CD4-positive, alpha-beta T cell (primary cell): ENCODE measurements at regions not wholly inside any gene's neighbourhood (a gene's known extent, or its start where the extent isn't known, plus 50 kb on each side); places are given as distances from the start of the nearest gene placed in this dataset.

Experiments used
- ATAC-seq: fragments of 200-7000 bp; cut with Tn5 transposase; one replicate; pipeline ENCODE4 v1.10.0; 2022; ENCODE audit warnings: mild to moderate bottlenecking; ENCODE audit not compliant: poor library complexity
- CTCF ChIA-PET: fragments of 350-600 bp; sonication (Branson Sonifier 250); formaldehyde crosslinking; loops from one replicate; lab custom pipeline; 2021; ENCODE audit warnings: antibody characterized with exemption, inconsistent platforms; lab: Charles Lee
- POLR2A ChIA-PET: fragments of 350-600 bp; sonication (Branson Sonifier 250); formaldehyde crosslinking; loops from one replicate; lab custom pipeline; 2021; ENCODE audit warnings: antibody characterized with exemption, inconsistent platforms; lab: Charles Lee
- DNase-seq, 14 experiments: peaks; one replicate each; pipeline ENCODE4 v3.0.0-alpha.2; 2013 to 2020; ENCODE audit warnings: mixed read lengths in 2 of 14
- H3K27ac ChIP-seq, 2 donors: one replicate each; pipeline versions ENCODE4 v1.5.1 to v1.7.0; 2013; ENCODE audit warnings: low read length in 2 of 2, low read depth in 1 of 2, mild to moderate bottlenecking in 1 of 2
- H3K27me3 ChIP-seq, 2 experiments: 1 replicate in 1 of 2; 2 replicates in 1 of 2; pipeline versions ENCODE4 v1.6.1 to v1.7.0; 2013; ENCODE audit warnings: low read length in 2 of 2, control low read depth in 1 of 2, mild to moderate bottlenecking in 1 of 2, moderate library complexity in 1 of 2; ENCODE audit not compliant: insufficient read depth in 2 of 2, control insufficient read depth in 1 of 2
- H3K36me3 ChIP-seq: one replicate; pipeline ENCODE4 v1.6.1; 2013; ENCODE audit warnings: low read length, control low read depth; ENCODE audit not compliant: insufficient read depth
- H3K4me1 ChIP-seq: one replicate; pipeline ENCODE4 v1.6.1; 2013; ENCODE audit warnings: low read length, control low read depth; ENCODE audit not compliant: insufficient read depth
- H3K4me3 ChIP-seq: one replicate; pipeline ENCODE4 v1.5.1; 2013; ENCODE audit warnings: mild to moderate bottlenecking, low read length, moderate library complexity
- H3K9me3 ChIP-seq, 2 experiments: 1 replicate in 1 of 2; 2 replicates in 1 of 2; pipeline versions ENCODE4 v1.6.1 to v1.7.0; 2013; ENCODE audit warnings: low read length in 2 of 2, mild to moderate bottlenecking in 2 of 2, control low read depth in 1 of 2, moderate library complexity in 1 of 2; ENCODE audit not compliant: control insufficient read depth in 1 of 2, insufficient read depth in 1 of 2
- H3K27ac Mint-ChIP-seq: one replicate; pipeline ENCODE4 v1.8.0; 2020; ENCODE audit warnings: mixed read lengths
- H3K27me3 Mint-ChIP-seq: one replicate; pipeline ENCODE4 v1.8.0; 2021; ENCODE audit warnings: mixed read lengths
- H3K36me3 Mint-ChIP-seq: one replicate; pipeline ENCODE4 v1.8.0; 2021; ENCODE audit warnings: low read depth, mixed read lengths
- H3K4me1 Mint-ChIP-seq: one replicate; pipeline ENCODE4 v1.8.0; 2021; ENCODE audit warnings: low read depth, mixed read lengths
- H3K4me3 Mint-ChIP-seq: one replicate; pipeline ENCODE4 v1.8.0; 2020; ENCODE audit warnings: mild to moderate bottlenecking, mixed read lengths
- H3K9me3 Mint-ChIP-seq: one replicate; pipeline ENCODE4 v1.8.0; 2020; ENCODE audit warnings: mixed read lengths
- CTCF ChIP-seq: fragments of 200-600 bp; IDR thresholded peaks from one replicate; pipeline ENCODE4 v1.8.0; 2022; ENCODE audit warnings: antibody characterized with exemption, mild to moderate bottlenecking
- intact Hi-C, 2 experiments: fragments of 100-400 bp; cut with DNase I in 1 of 2; cut with micrococcal nuclease in 1 of 2; formaldehyde crosslinking; loops; one replicate each; pipeline versions ENCODE4 v1.15.1 to v1.9.0; 2023 to 2025; cut with DNase I, micrococcal nuclease

GRCh38 chrX:99663136-99663535 is 746.9 kb downstream of the PCDH19 start:
- ChIA-PET POLR2A (no interaction called here), CTCF (no interaction called here)
- no peak overlapping the region for H3K4me3 Mint-ChIP-seq
- no peaks in the 10 kb centered on the region for H3K27me3 Mint-ChIP-seq
- Histone ChIP-seq H3K27me3 (no peaks in the 10 kb centered on the region), H3K4me3 (no peak overlapping the region), H3K27ac (no peak overlapping the region), H3K36me3 (no peaks in the 10 kb centered on the region), H3K4me1 (no peaks in the 10 kb centered on the region), H3K9me3 (no peaks in the 10 kb centered on the region)
- ATAC-seq (no peak), DNase-seq (no peak)
- no peak for TF ChIP-seq CTCF
- H3K27ac Mint-ChIP-seq: no peak overlapping the region
- H3K36me3 Mint-ChIP-seq: no peaks in the 10 kb centered on the region
- H3K9me3 Mint-ChIP-seq: peaks cover 2% of the 10 kb centered on the region
- H3K4me1 Mint-ChIP-seq: no peaks in the 10 kb centered on the region
- intact Hi-C loops: no loop called here

GRCh38 chrX:99654188-99654587 is 755.9 kb downstream of the PCDH19 start:
- TF ChIP-seq CTCF: no peak
- DNase-seq (no peak), ATAC-seq (no peak)
- Histone ChIP-seq H3K4me1 (no peaks in the 10 kb centered on the region), H3K36me3 (no peaks in the 10 kb centered on the region), H3K27me3 (no peaks in the 10 kb centered on the region), H3K9me3 (no peaks in the 10 kb centered on the region), H3K4me3 (no peak overlapping the region), H3K27ac (no peak overlapping the region)
- Mint-ChIP-seq H3K9me3 (no peaks in the 10 kb centered on the region), H3K4me3 (no peak overlapping the region), H3K4me1 (no peaks in the 10 kb centered on the region), H3K36me3 (no peaks in the 10 kb centered on the region), H3K27me3 (no peaks in the 10 kb centered on the region), H3K27ac (no peak overlapping the region)
- CTCF ChIA-PET: no interaction called here
- POLR2A ChIA-PET: no interaction called here
- intact Hi-C loops: no loop called here

- Mint-ChIP-seq H3K27me3 (no peaks in the 10 kb centered on the region), H3K27ac (no peak overlapping the region), H3K9me3 (no peaks in the 10 kb centered on the region), H3K4me3 (no peak overlapping the region), H3K4me1 (no peaks in the 10 kb centered on the region), H3K36me3 (no peaks in the 10 kb centered on the region)
- H3K4me1 ChIP-seq: no peaks in the 10 kb centered on the region
- no peaks in the 10 kb centered on the region for H3K27me3 ChIP-seq
- no peak overlapping the region for H3K27ac ChIP-seq
- DNase-seq (no peak), ATAC-seq (no peak)
- no peaks in the 10 kb centered on the region for H3K9me3 ChIP-seq
- no peaks in the 10 kb centered on the region for H3K36me3 ChIP-seq
- CTCF ChIA-PET: no interaction called here
- intact Hi-C loops: no loop called here
- POLR2A ChIA-PET: no interaction called here
- no peak for TF ChIP-seq CTCF
- no peak overlapping the region for H3K4me3 ChIP-seq
Measured at GRCh38 chrX:99653352-99653751, 756.7 kb downstream of the PCDH19 start.
